ENCODE measurements at regions not wholly inside any gene's neighbourhood (a gene's known extent, or its start where the extent isn't known, plus 50 kb on each side); places are given as distances from the start of the nearest gene placed in this dataset.

DNA sequence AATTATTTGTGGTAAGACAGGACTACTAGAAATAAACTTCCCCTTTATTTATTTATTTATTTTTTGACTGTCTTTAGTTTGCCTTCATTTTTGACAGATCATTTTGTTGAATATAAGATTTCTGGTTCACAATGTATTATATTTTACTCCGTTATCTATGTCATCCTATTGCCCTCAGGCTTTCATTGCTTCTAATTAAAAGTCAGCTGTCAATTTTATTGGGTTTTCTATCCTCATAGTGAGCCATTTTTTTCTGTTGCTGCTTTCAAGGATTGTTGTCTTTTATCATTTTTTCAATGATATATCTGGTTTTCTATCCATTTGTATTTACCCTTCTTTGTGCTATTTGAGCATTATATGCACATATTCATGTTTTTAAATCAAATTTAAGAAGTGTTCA is 866.2 kb downstream of the LRRIQ3 start:
- no peak overlapping the region for H3K4ac ChIP-seq (ENCODE audit: low read depth, low read length)
- no peak overlapping the region for H3K14ac ChIP-seq (ENCODE audit: low read length)
- H3K4me3 ChIP-seq (ENCODE audit: low read depth, low read length) = no peak overlapping the region
- H3K9ac ChIP-seq (ENCODE audit: low read length) = no peak overlapping the region
- WGBS (ENCODE audit: extremely low coverage, insufficient coverage, insufficient read length) = no CpG with 5 or more reads among the region's 1 CpG
- H4K91ac ChIP-seq (ENCODE audit: low read depth, low read length) = no peak overlapping the region
- no peaks in the 10 kb centered on the region for H3K79me2 ChIP-seq (ENCODE audit: control insufficient read depth, insufficient read depth, low read length, poor library complexity)
- no peak for DNase-seq
- no peaks in the 10 kb centered on the region for H3K79me1 ChIP-seq (ENCODE audit: low read length)
- no peak overlapping the region for H3K27ac ChIP-seq (ENCODE audit: low read depth, low read length)
- H2BK5ac ChIP-seq (ENCODE audit: low read depth, low read length, poor library complexity) = no peak overlapping the region
- H2AK5ac ChIP-seq (ENCODE audit: low read length) = no peak overlapping the region
- H3K18ac ChIP-seq (ENCODE audit: low read length) = no peak overlapping the region
- no peaks in the 10 kb centered on the region for H3K9me3 ChIP-seq (ENCODE audit: insufficient read depth, low read depth, low read length)
- H3K4me2 ChIP-seq (ENCODE audit: low read length) = no peak overlapping the region
- no peak overlapping the region for H2BK12ac ChIP-seq (ENCODE audit: low read length)
- H3K23ac ChIP-seq (ENCODE audit: low read length) = no peak overlapping the region
- H3K4me1 ChIP-seq (ENCODE audit: control insufficient read depth in 1 of 2, insufficient read depth in 2 of 2, low read length in 2 of 2) = no peaks in the 10 kb centered on the region
- no peak overlapping the region for H4K12ac ChIP-seq (ENCODE audit: low read depth, low read length)
- H4K8ac ChIP-seq (ENCODE audit: low read depth, low read length) = no peak overlapping the region
- no peak overlapping the region for H2AFZ ChIP-seq (ENCODE audit: insufficient read depth, low read length, poor library complexity)
- no peaks in the 10 kb centered on the region for H3K27me3 ChIP-seq (ENCODE audit: insufficient read depth, low read length)
- no peaks in the 10 kb centered on the region for H3K36me3 ChIP-seq (ENCODE audit: control insufficient read depth in 1 of 2, insufficient read depth in 2 of 2, low read length in 2 of 2)
- no peak overlapping the region for H2BK120ac ChIP-seq (ENCODE audit: insufficient read depth, low read length, poor library complexity)

DNA sequence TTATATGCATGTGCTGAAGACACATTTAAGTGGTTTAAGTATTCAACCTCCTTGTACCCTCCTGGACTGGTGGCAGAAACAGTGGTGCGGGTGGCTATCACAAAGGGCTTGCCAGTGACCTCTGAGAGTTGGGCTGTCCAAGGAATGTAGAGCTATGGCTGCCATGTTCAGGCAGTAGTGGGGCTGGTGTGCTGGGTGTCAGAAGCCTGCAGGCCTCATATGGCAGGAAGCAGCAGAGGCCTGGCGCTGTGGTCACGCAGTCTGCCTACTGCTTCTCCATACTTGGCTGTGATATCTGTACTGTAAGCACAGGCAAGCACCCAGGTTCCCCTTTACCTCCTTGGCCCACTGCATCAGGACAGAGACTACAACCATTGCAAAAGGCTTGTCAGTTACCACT is 870.0 kb downstream of the LRRIQ3 start:
- Histone ChIP-seq H3K79me2 (ENCODE audit: control insufficient read depth, insufficient read depth, low read length, poor library complexity) (no peaks in the 10 kb centered on the region), H3K27me3 (ENCODE audit: insufficient read depth, low read length) (no peaks in the 10 kb centered on the region), H3K79me1 (ENCODE audit: low read length) (no peaks in the 10 kb centered on the region), H3K4me1 (ENCODE audit: control insufficient read depth in 1 of 2, insufficient read depth in 2 of 2, low read length in 2 of 2) (no peaks in the 10 kb centered on the region), H3K4me2 (ENCODE audit: low read length) (no peak overlapping the region), H2AFZ (ENCODE audit: insufficient read depth, low read length, poor library complexity) (no peak overlapping the region), H3K4me3 (ENCODE audit: low read depth, low read length) (no peak overlapping the region), H3K18ac (ENCODE audit: low read length) (no peak overlapping the region), H4K91ac (ENCODE audit: low read depth, low read length) (no peak overlapping the region), H4K12ac (ENCODE audit: low read depth, low read length) (no peak overlapping the region), H2BK12ac (ENCODE audit: low read length) (no peak overlapping the region), H3K23ac (ENCODE audit: low read length) (no peak overlapping the region), H4K8ac (ENCODE audit: low read depth, low read length) (no peak overlapping the region), H3K14ac (ENCODE audit: low read length) (no peak overlapping the region), H2BK5ac (ENCODE audit: low read depth, low read length, poor library complexity) (no peak overlapping the region), H3K9ac (ENCODE audit: low read length) (no peak overlapping the region), H3K9me3 (ENCODE audit: insufficient read depth, low read depth, low read length) (no peaks in the 10 kb centered on the region), H2BK120ac (ENCODE audit: insufficient read depth, low read length, poor library complexity) (no peak overlapping the region), H2AK5ac (ENCODE audit: low read length) (no peak overlapping the region), H3K27ac (ENCODE audit: low read depth, low read length) (no peak overlapping the region), H3K36me3 (ENCODE audit: control insufficient read depth in 1 of 2, insufficient read depth in 2 of 2, low read length in 2 of 2) (no peaks in the 10 kb centered on the region), H3K4ac (ENCODE audit: low read depth, low read length) (no peak overlapping the region)
- WGBS (ENCODE audit: extremely low coverage, insufficient coverage, insufficient read length) = no CpG with 5 or more reads among the region's 3 CpGs
- no peak for DNase-seq

DNA sequence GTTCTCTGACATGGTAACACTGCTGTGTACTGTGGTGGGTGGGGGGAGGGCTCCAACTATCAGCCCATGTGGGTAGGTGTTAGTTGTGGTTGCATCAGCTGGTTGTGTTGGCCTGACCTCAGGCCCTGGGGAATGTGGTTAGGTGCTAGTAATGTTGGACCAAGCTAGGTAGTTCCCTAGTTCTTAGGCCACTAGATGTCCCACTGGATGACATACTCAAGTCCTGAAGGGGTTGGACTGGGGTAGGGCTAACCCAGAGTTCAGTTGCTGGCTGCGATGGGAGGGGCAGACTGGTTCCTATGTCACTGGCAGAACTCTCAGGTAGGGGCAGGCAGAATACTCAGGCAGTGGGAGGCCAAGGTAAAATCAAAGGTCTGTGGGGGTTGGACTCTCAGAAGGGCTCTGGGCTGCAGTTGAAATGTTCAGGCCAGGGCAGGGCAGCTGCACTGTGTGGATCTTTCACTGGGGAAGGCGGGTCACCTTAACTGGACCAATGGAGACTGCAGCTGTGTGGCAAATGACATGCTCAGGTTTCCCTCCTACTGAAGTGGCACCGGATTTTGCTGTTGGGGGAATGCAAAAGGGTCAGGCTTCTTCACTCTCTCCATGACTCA is 870.7 kb downstream of the LRRIQ3 start:
- no peak for DNase-seq
- H3K27ac ChIP-seq (ENCODE audit: low read depth, low read length) = no peak overlapping the region
- H2AFZ ChIP-seq (ENCODE audit: insufficient read depth, low read length, poor library complexity) = no peak overlapping the region
- no peaks in the 10 kb centered on the region for H3K4me1 ChIP-seq (ENCODE audit: control insufficient read depth in 1 of 2, insufficient read depth in 2 of 2, low read length in 2 of 2)
- H2AK5ac ChIP-seq (ENCODE audit: low read length) = no peak overlapping the region
- no peak overlapping the region for H4K8ac ChIP-seq (ENCODE audit: low read depth, low read length)
- no peaks in the 10 kb centered on the region for H3K79me1 ChIP-seq (ENCODE audit: low read length)
- H2BK5ac ChIP-seq (ENCODE audit: low read depth, low read length, poor library complexity) = no peak overlapping the region
- no peak overlapping the region for H3K18ac ChIP-seq (ENCODE audit: low read length)
- no peak overlapping the region for H3K4me2 ChIP-seq (ENCODE audit: low read length)
- no peak overlapping the region for H3K23ac ChIP-seq (ENCODE audit: low read length)
- H2BK120ac ChIP-seq (ENCODE audit: insufficient read depth, low read length, poor library complexity) = no peak overlapping the region
- no peak overlapping the region for H3K4me3 ChIP-seq (ENCODE audit: low read depth, low read length)
- H3K9ac ChIP-seq (ENCODE audit: low read length) = no peak overlapping the region
- no peak overlapping the region for H2BK12ac ChIP-seq (ENCODE audit: low read length)
- H4K12ac ChIP-seq (ENCODE audit: low read depth, low read length) = no peak overlapping the region
- no peaks in the 10 kb centered on the region for H3K36me3 ChIP-seq (ENCODE audit: control insufficient read depth in 1 of 2, insufficient read depth in 2 of 2, low read length in 2 of 2)
- H3K14ac ChIP-seq (ENCODE audit: low read length) = no peak overlapping the region
- H4K91ac ChIP-seq (ENCODE audit: low read depth, low read length) = no peak overlapping the region
- no peaks in the 10 kb centered on the region for H3K9me3 ChIP-seq (ENCODE audit: insufficient read depth, low read depth, low read length)
- no CpG with 5 or more reads among the region's 3 CpGs for WGBS (ENCODE audit: extremely low coverage, insufficient coverage, insufficient read length)
- no peaks in the 10 kb centered on the region for H3K27me3 ChIP-seq (ENCODE audit: insufficient read depth, low read length)
- no peaks in the 10 kb centered on the region for H3K79me2 ChIP-seq (ENCODE audit: control insufficient read depth, insufficient read depth, low read length, poor library complexity)
- no peak overlapping the region for H3K4ac ChIP-seq (ENCODE audit: low read depth, low read length)

DNA sequence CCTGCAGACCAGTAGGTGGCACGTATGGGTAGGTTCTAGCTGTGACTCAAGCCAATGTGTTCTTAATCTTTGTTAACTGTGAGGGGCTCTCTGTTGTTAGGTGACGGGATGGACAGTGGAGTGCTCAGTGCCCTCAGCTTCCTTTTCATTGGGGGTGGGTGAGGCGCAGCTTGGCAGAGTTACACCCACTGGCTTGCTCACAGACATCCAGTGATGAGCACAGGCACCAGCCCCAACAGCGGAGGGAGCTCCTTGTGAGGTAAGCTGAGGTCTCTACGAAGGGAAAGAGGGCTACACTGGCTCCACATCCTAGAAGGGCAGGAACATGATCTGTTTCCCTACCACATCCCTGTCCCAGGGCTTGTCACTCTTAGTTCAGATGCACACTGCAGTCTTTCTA is 871.3 kb downstream of the LRRIQ3 start:
- no peak overlapping the region for H4K8ac ChIP-seq (ENCODE audit: low read depth, low read length)
- no CpG with 5 or more reads among the region's 5 CpGs for WGBS (ENCODE audit: extremely low coverage, insufficient coverage, insufficient read length)
- H3K4me2 ChIP-seq (ENCODE audit: low read length) = no peak overlapping the region

More for the DNA sequence above, 871.3 kb downstream of the LRRIQ3 start:
- Histone ChIP-seq H4K91ac (ENCODE audit: low read depth, low read length) (no peak overlapping the region), H3K27ac (ENCODE audit: low read depth, low read length) (no peak overlapping the region), H2BK120ac (ENCODE audit: insufficient read depth, low read length, poor library complexity) (no peak overlapping the region), H3K4ac (ENCODE audit: low read depth, low read length) (no peak overlapping the region), H2BK12ac (ENCODE audit: low read length) (no peak overlapping the region), H3K79me1 (ENCODE audit: low read length) (no peaks in the 10 kb centered on the region), H3K4me3 (ENCODE audit: low read depth, low read length) (no peak overlapping the region), H3K18ac (ENCODE audit: low read length) (no peak overlapping the region), H3K4me1 (ENCODE audit: control insufficient read depth in 1 of 2, insufficient read depth in 2 of 2, low read length in 2 of 2) (no peaks in the 10 kb centered on the region), H3K9ac (ENCODE audit: low read length) (no peak overlapping the region), H3K23ac (ENCODE audit: low read length) (no peak overlapping the region), H3K14ac (ENCODE audit: low read length) (no peak overlapping the region), H3K79me2 (ENCODE audit: control insufficient read depth, insufficient read depth, low read length, poor library complexity) (no peaks in the 10 kb centered on the region), H4K12ac (ENCODE audit: low read depth, low read length) (no peak overlapping the region), H2AK5ac (ENCODE audit: low read length) (no peak overlapping the region), H3K36me3 (ENCODE audit: control insufficient read depth in 1 of 2, insufficient read depth in 2 of 2, low read length in 2 of 2) (no peaks in the 10 kb centered on the region), H3K9me3 (ENCODE audit: insufficient read depth, low read depth, low read length) (no peaks in the 10 kb centered on the region), H2BK5ac (ENCODE audit: low read depth, low read length, poor library complexity) (no peak overlapping the region), H3K27me3 (ENCODE audit: insufficient read depth, low read length) (no peaks in the 10 kb centered on the region), H2AFZ (ENCODE audit: insufficient read depth, low read length, poor library complexity) (no peak overlapping the region)
- DNase-seq = no peak
